OCI-LY1 (cell line): ENCODE measurements at regions not wholly inside any gene's neighbourhood (a gene's known extent, or its start where the extent isn't known, plus 50 kb on each side); places are given as distances from the start of the nearest gene placed in this dataset.

Experiments
- H2AFZ ChIP-seq: fragments of 200-600 bp; sonication (generic), shearing (Covaris generic); 2 replicates; pipeline ENCODE4 v1.6.0; 2014; ENCODE audit warnings: antibody characterized with exemption, mild to moderate bottlenecking, low read length
- H3F3A ChIP-seq: fragments of 200-600 bp; sonication (generic), shearing (Covaris generic); 2 replicates; pipeline ENCODE4 v1.6.0; 2014; ENCODE audit warnings: mild to moderate bottlenecking, antibody characterized with exemption, low read length, moderate library complexity; ENCODE audit not compliant: insufficient read depth
- H3K27ac ChIP-seq: fragments of 200-600 bp; sonication (generic); 2 replicates; pipeline ENCODE4 v1.5.1; 2014; ENCODE audit warnings: low read length, mixed run types, mild to moderate bottlenecking, low read depth; ENCODE audit not compliant: poor library complexity, severe bottlenecking
- H3K27me3 ChIP-seq: fragments of 200-600 bp; sonication (generic); 2 replicates; pipeline ENCODE4 v1.6.0; 2014; ENCODE audit warnings: antibody characterized with exemption, mild to moderate bottlenecking, low read length, moderate library complexity; ENCODE audit not compliant: insufficient read depth
- H3K36me3 ChIP-seq: fragments of 200-600 bp; sonication (generic); 2 replicates; pipeline ENCODE4 v1.6.1; 2014; ENCODE audit warnings: mild to moderate bottlenecking, antibody characterized with exemption, low read length, moderate library complexity, mixed read lengths; ENCODE audit not compliant: insufficient read depth
- H3K4me1 ChIP-seq: fragments of 200-600 bp; sonication (generic); 2 replicates; pipeline ENCODE4 v1.5.1; 2014; ENCODE audit warnings: mild to moderate bottlenecking, low read length, moderate library complexity; ENCODE audit not compliant: insufficient read depth, severe bottlenecking
- H3K4me2 ChIP-seq: fragments of 200-600 bp; sonication (generic), shearing (Covaris generic); 2 replicates; pipeline ENCODE4 v1.6.1; 2014; ENCODE audit warnings: low read length
- H3K4me3 ChIP-seq: fragments of 200-600 bp; sonication (generic); 2 replicates; pipeline ENCODE4 v1.5.1; 2014; ENCODE audit warnings: low read length, low read depth, mild to moderate bottlenecking, mixed read lengths; ENCODE audit not compliant: poor library complexity, severe bottlenecking
- H3K79me2 ChIP-seq: fragments of 200-600 bp; shearing (Covaris generic); 2 replicates; pipeline ENCODE4 v1.6.1; 2016; ENCODE audit warnings: mixed run types, low read length, mixed read lengths; ENCODE audit not compliant: insufficient read depth
- H3K9ac ChIP-seq: fragments of 200-600 bp; sonication (generic), shearing (Covaris generic); 2 replicates; pipeline ENCODE4 v1.6.1; 2014; ENCODE audit warnings: mild to moderate bottlenecking, low read length, mixed read lengths
- H3K9me2 ChIP-seq: fragments of 200-600 bp; sonication (generic), shearing (Covaris generic); 2 replicates; pipeline ENCODE4 v1.6.1; 2014; ENCODE audit warnings: low read depth, mild to moderate bottlenecking, low read length, mixed read lengths
- H3K9me3 ChIP-seq: fragments of 200-600 bp; shearing (Covaris generic); 2 replicates; pipeline ENCODE4 v1.6.1; 2014; ENCODE audit warnings: low read length, mixed read lengths
- H4K20me1 ChIP-seq: fragments of 200-600 bp; sonication (generic), shearing (Covaris generic); 2 replicates; pipeline ENCODE4 v1.6.0; 2016; ENCODE audit warnings: mild to moderate bottlenecking, low read length; ENCODE audit not compliant: insufficient read depth
- EZH2 ChIP-seq: fragments of 200-600 bp; sonication (generic), shearing (Covaris generic); IDR thresholded peaks from 2 replicates; pipeline ENCODE4 v1.8.0; 2017; ENCODE audit warnings: borderline replicate concordance, mixed run types, mild to moderate bottlenecking, antibody characterized with exemption, low read length, moderate library complexity, mixed read lengths
- TF ChIP-seq, protein P1 (sequence below): fragments of 200-600 bp; sonication (generic), shearing (Covaris generic); IDR thresholded peaks from 2 replicates; pipeline ENCODE4 v1.5.1; 2017; ENCODE audit warnings: mild to moderate bottlenecking, antibody characterized with exemption, low read length, moderate library complexity, mixed read lengths

DNA sequence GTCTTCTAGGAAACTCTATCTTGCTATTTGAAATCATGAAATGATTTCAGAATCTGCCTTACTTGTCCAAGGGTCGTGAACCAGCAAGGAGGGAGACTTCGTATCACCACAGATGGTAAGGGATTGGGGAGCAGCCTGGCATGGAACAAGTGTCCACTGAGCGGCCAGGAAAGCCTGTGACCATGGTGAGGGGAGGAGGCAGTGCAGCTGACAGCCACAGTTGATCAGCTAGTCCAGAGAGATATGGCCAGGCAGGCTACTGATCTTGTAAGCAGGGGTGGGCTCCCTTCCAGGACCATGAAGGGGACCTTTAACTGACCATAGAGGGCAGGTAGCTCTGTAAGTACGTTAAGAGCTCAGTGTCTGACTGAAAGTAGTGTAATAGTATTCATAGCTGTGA, 96.8 kb upstream of the TENT5A start:
- H3K4me2 ChIP-seq: no peak overlapping the region
- TF ChIP-seq EZH2: no peak
- TF ChIP-seq, protein P1, sequence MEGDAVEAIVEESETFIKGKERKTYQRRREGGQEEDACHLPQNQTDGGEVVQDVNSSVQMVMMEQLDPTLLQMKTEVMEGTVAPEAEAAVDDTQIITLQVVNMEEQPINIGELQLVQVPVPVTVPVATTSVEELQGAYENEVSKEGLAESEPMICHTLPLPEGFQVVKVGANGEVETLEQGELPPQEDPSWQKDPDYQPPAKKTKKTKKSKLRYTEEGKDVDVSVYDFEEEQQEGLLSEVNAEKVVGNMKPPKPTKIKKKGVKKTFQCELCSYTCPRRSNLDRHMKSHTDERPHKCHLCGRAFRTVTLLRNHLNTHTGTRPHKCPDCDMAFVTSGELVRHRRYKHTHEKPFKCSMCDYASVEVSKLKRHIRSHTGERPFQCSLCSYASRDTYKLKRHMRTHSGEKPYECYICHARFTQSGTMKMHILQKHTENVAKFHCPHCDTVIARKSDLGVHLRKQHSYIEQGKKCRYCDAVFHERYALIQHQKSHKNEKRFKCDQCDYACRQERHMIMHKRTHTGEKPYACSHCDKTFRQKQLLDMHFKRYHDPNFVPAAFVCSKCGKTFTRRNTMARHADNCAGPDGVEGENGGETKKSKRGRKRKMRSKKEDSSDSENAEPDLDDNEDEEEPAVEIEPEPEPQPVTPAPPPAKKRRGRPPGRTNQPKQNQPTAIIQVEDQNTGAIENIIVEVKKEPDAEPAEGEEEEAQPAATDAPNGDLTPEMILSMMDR: no peak
- no peak overlapping the region for H3K27ac ChIP-seq

GRCh38 chr6:81847866-81848265, 95.4 kb upstream of the TENT5A start:
- Histone ChIP-seq H3K27me3 (no peaks in the 10 kb centered on the region), H2AFZ (no peak overlapping the region), H3K27ac (no peak overlapping the region), H3K4me2 (no peak overlapping the region), H3K9ac (no peak overlapping the region), H3F3A (no peaks in the 10 kb centered on the region), H3K9me3 (no peaks in the 10 kb centered on the region), H3K4me3 (no peak overlapping the region), H3K79me2 (no peaks in the 10 kb centered on the region), H4K20me1 (no peaks in the 10 kb centered on the region), H3K36me3 (no peaks in the 10 kb centered on the region), H3K9me2 (no peaks in the 10 kb centered on the region), H3K4me1 (no peaks in the 10 kb centered on the region)
- TF ChIP-seq EZH2: no peak
- TF ChIP-seq, protein P1: no peak

More for the DNA sequence above, 96.8 kb upstream of the TENT5A start:
- H3K4me1 ChIP-seq: no peaks in the 10 kb centered on the region
- H3K9me3 ChIP-seq: no peaks in the 10 kb centered on the region
- H2AFZ ChIP-seq: no peak overlapping the region
- no peaks in the 10 kb centered on the region for H3K36me3 ChIP-seq
- H3F3A ChIP-seq: no peaks in the 10 kb centered on the region
- no peaks in the 10 kb centered on the region for H4K20me1 ChIP-seq
- no peaks in the 10 kb centered on the region for H3K9me2 ChIP-seq
- H3K27me3 ChIP-seq: no peaks in the 10 kb centered on the region
- no peaks in the 10 kb centered on the region for H3K79me2 ChIP-seq
- no peak overlapping the region for H3K4me3 ChIP-seq
- no peak overlapping the region for H3K9ac ChIP-seq

GRCh38 chr6:81844686-81845085, 92.2 kb upstream of the TENT5A start:
- no peaks in the 10 kb centered on the region for H3K9me2 ChIP-seq
- H3K4me1 ChIP-seq: no peaks in the 10 kb centered on the region
- TF ChIP-seq EZH2: no peak
- TF ChIP-seq, protein P1: no peak
- H3K9me3 ChIP-seq: no peaks in the 10 kb centered on the region
- no peaks in the 10 kb centered on the region for H3K79me2 ChIP-seq
- no peak overlapping the region for H2AFZ ChIP-seq
- H3K27me3 ChIP-seq: no peaks in the 10 kb centered on the region
- no peak overlapping the region for H3K27ac ChIP-seq
- H4K20me1 ChIP-seq: no peaks in the 10 kb centered on the region
- H3K36me3 ChIP-seq: no peaks in the 10 kb centered on the region
- no peak overlapping the region for H3K4me2 ChIP-seq
- H3F3A ChIP-seq: no peaks in the 10 kb centered on the region
- H3K9ac ChIP-seq: no peak overlapping the region
- H3K4me3 ChIP-seq: no peak overlapping the region
